Loucy (cell line): ENCODE measurements at regions not wholly inside any gene's neighbourhood (a gene's known extent, or its start where the extent isn't known, plus 50 kb on each side); places are given as distances from the start of the nearest gene placed in this dataset.

Source experiments
- H2AFZ ChIP-seq: fragments of 200-600 bp; sonication (generic); 2 replicates; pipeline ENCODE4 v1.6.0; 2016; ENCODE audit warnings: antibody characterized with exemption, mild to moderate bottlenecking, low read length, moderate library complexity
- H3F3A ChIP-seq: fragments of 200-600 bp; 2 replicates; pipeline ENCODE4 v1.6.0; 2016; ENCODE audit warnings: antibody characterized with exemption, low read depth, mild to moderate bottlenecking
- H3K27me3 ChIP-seq: fragments of 200-600 bp; sonication (generic); 2 replicates; pipeline ENCODE4 v1.6.1; 2014; ENCODE audit warnings: low read length, mild to moderate bottlenecking; ENCODE audit not compliant: insufficient read depth, poor library complexity, severe bottlenecking
- H3K36me3 ChIP-seq: fragments of 200-600 bp; sonication (generic); 2 replicates; pipeline ENCODE4 v1.6.1; 2016; ENCODE audit warnings: low read length; ENCODE audit not compliant: insufficient read depth
- H3K4me1 ChIP-seq: fragments of 200-600 bp; sonication (generic); 2 replicates; pipeline ENCODE4 v1.5.1; 2014; ENCODE audit warnings: low read length, mild to moderate bottlenecking; ENCODE audit not compliant: insufficient read depth, poor library complexity, severe bottlenecking
- H3K4me2 ChIP-seq: fragments of 200-600 bp; sonication (generic); 2 replicates; pipeline ENCODE4 v1.6.0; 2014; ENCODE audit warnings: antibody characterized with exemption, low read length, low read depth, mild to moderate bottlenecking; ENCODE audit not compliant: poor library complexity, severe bottlenecking
- H3K4me3 ChIP-seq: fragments of 200-600 bp; sonication (generic); 2 replicates; pipeline ENCODE4 v1.5.1; 2014; ENCODE audit warnings: low read length, mild to moderate bottlenecking, mixed read lengths; ENCODE audit not compliant: poor library complexity, severe bottlenecking
- H3K79me2 ChIP-seq: fragments of 200-600 bp; sonication (generic); 2 replicates; pipeline ENCODE4 v1.6.1; 2014; ENCODE audit warnings: low read length; ENCODE audit not compliant: insufficient read depth
- H3K9ac ChIP-seq: fragments of 200-600 bp; sonication (generic); 2 replicates; pipeline ENCODE4 v1.6.0; 2014; ENCODE audit warnings: mild to moderate bottlenecking, low read depth, low read length, moderate library complexity; ENCODE audit not compliant: poor library complexity, severe bottlenecking
- H3K9me2 ChIP-seq: fragments of 200-600 bp; sonication (generic); replicated peaks from 2 replicates; pipeline ENCODE4 v1.6.1; 2016; ENCODE audit warnings: low read depth, low read length, mixed read lengths
- H3K9me3 ChIP-seq: fragments of 200-600 bp; sonication (generic); 2 replicates; pipeline ENCODE4 v1.6.1; 2014; ENCODE audit warnings: mild to moderate bottlenecking, antibody characterized with exemption, low read length, low read depth; ENCODE audit not compliant: insufficient read depth
- H4K20me1 ChIP-seq: fragments of 200-600 bp; sonication (generic); 2 replicates; pipeline ENCODE4 v1.6.0; 2014; ENCODE audit warnings: antibody characterized with exemption, low read length, mild to moderate bottlenecking; ENCODE audit not compliant: insufficient read depth, poor library complexity, severe bottlenecking
- EZH2phosphoT487 ChIP-seq: fragments of 200-600 bp; IDR thresholded peaks from 2 replicates; pipeline ENCODE4 v1.6.1; 2018; ENCODE audit warnings: antibody characterized with exemption, mild to moderate bottlenecking, moderate library complexity, borderline replicate concordance
- TF ChIP-seq, protein P1 (sequence below): fragments of 200-600 bp; sonication (generic); conservative IDR thresholded peaks from 2 replicates; pipeline ENCODE4 v1.5.1; 2014; ENCODE audit warnings: mild to moderate bottlenecking, antibody characterized with exemption, low read length

DNA sequence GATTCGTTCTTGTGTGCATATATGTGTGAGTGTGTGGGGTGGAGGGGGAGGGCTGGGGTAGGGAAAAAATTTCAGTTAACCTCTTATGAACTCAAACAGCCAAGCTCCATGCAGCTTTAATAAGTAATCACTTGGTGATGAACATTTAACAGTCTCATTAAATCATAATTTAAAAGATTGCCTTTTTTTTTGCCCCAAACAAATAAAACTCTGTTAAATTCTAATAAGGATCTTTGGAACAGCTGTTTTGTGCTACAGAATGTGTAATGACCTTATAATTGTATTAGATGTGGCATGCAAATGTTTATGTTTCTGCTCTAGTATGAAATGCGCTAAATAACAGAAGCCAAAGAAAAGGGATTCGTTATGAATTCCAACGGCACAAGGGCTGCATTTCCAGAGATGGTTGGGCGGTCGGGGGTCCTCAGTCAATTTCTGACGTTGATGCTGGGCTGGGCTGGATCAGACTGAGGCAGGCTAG lies 80.0 kb upstream of the RORA start:
- Histone ChIP-seq H3K27me3 (no peaks in the 10 kb centered on the region), H4K20me1 (no peaks in the 10 kb centered on the region), H3K79me2 (no peaks in the 10 kb centered on the region), H3F3A (no peaks in the 10 kb centered on the region), H3K9ac (no peak overlapping the region), H3K4me3 (no peak overlapping the region), H3K9me3 (no peaks in the 10 kb centered on the region), H2AFZ (no peak overlapping the region), H3K9me2 (no peaks in the 10 kb centered on the region), H3K4me2 (no peak overlapping the region), H3K4me1 (no peaks in the 10 kb centered on the region), H3K36me3 (no peaks in the 10 kb centered on the region)
- TF ChIP-seq EZH2phosphoT487 = no peak
- TF ChIP-seq, protein P1, sequence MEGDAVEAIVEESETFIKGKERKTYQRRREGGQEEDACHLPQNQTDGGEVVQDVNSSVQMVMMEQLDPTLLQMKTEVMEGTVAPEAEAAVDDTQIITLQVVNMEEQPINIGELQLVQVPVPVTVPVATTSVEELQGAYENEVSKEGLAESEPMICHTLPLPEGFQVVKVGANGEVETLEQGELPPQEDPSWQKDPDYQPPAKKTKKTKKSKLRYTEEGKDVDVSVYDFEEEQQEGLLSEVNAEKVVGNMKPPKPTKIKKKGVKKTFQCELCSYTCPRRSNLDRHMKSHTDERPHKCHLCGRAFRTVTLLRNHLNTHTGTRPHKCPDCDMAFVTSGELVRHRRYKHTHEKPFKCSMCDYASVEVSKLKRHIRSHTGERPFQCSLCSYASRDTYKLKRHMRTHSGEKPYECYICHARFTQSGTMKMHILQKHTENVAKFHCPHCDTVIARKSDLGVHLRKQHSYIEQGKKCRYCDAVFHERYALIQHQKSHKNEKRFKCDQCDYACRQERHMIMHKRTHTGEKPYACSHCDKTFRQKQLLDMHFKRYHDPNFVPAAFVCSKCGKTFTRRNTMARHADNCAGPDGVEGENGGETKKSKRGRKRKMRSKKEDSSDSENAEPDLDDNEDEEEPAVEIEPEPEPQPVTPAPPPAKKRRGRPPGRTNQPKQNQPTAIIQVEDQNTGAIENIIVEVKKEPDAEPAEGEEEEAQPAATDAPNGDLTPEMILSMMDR = no peak

DNA sequence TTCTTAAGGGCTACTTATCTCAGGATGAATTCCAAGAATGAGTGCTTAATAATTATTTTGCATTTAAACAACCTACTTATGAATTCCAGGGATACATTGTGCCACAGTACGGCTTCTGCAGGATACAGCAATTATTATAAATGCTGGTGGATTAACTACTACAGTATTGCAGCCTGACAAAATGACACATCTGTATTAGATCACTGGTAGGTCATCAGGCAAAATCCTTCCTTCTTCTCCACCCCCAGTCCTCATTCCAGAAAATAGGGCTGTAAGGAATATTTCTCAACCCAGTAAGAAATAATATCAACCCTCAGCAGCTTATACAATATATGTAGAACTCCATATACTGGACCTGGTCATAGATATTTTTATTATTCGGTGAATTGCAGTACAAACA lies 79.3 kb upstream of the RORA start:
- Histone ChIP-seq H3K4me1 (no peaks in the 10 kb centered on the region), H3K36me3 (no peaks in the 10 kb centered on the region), H3K4me3 (no peak overlapping the region), H2AFZ (no peak overlapping the region), H3F3A (no peaks in the 10 kb centered on the region), H3K9ac (no peak overlapping the region), H3K27me3 (no peaks in the 10 kb centered on the region), H3K4me2 (no peak overlapping the region), H3K79me2 (no peaks in the 10 kb centered on the region), H4K20me1 (no peaks in the 10 kb centered on the region), H3K9me2 (no peaks in the 10 kb centered on the region), H3K9me3 (no peaks in the 10 kb centered on the region)
- no peak for TF ChIP-seq EZH2phosphoT487
- TF ChIP-seq, protein P1 = no peak

DNA sequence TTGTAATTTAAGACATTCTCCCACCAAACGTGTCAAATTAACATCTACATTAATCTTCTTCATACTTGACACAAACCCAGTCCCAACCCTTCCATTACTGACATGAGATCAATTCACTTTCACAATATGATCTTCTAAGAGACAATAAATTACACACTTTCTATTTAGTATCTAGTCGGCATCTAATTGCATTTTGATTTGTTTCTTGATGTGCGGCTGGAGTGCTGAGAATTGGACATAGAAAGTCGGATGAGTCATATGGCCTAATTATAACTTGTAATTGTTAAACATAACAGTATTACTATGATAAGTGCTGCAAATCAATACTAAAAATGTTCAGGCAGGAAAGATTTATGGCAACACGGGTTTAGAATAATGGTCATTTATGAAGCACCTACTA lies 78.4 kb upstream of the RORA start:
- no peaks in the 10 kb centered on the region for H4K20me1 ChIP-seq
- H3K9me3 ChIP-seq = no peaks in the 10 kb centered on the region
- TF ChIP-seq, protein P1 = no peak
- no peaks in the 10 kb centered on the region for H3K36me3 ChIP-seq
- no peak overlapping the region for H3K4me3 ChIP-seq
- no peaks in the 10 kb centered on the region for H3K79me2 ChIP-seq
- no peak overlapping the region for H3K9ac ChIP-seq
- H2AFZ ChIP-seq = no peak overlapping the region
- H3K9me2 ChIP-seq = no peaks in the 10 kb centered on the region
- H3F3A ChIP-seq = no peaks in the 10 kb centered on the region
- H3K27me3 ChIP-seq = no peaks in the 10 kb centered on the region
- no peak overlapping the region for H3K4me2 ChIP-seq
- H3K4me1 ChIP-seq = no peaks in the 10 kb centered on the region
